ENCODE measurements at regions not wholly inside any gene's neighbourhood (a gene's known extent, or its start where the extent isn't known, plus 50 kb on each side); places are given as distances from the start of the nearest gene placed in this dataset.

DNA sequence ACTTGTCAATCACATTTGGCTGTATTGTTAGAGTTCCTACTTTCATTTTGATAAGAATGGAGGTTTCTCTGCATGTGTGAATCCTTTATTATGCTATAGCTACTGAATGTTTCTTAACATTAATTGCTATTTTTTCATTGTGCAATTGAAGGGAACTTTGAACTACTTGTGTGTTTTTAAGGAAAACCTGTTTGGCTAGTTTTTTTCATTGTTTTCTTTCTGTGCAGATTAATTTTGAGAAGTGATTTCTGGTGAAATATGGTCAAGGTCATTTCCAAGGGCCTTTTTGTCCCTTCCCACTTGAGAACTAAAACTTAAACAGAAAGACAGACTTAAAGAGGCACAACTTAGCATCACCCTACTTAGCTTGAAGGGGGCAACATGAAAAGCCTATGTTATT lies 1309.2 kb upstream of the WWC1 start:
- Histone ChIP-seq H3K9me2 (ENCODE audit: insufficient read depth, low read length) (no peaks in the 10 kb centered on the region), H4K20me1 (ENCODE audit: insufficient read depth) (no peaks in the 10 kb centered on the region), H3K27me3 (ENCODE audit: insufficient read depth, low read depth, low read length) (no peaks in the 10 kb centered on the region), H3F3A (ENCODE audit: insufficient read depth, low read length, poor library complexity, severe bottlenecking) (peaks cover 4% of the 10 kb centered on the region), H3K79me2 (replicated peaks; ENCODE audit: insufficient read depth, low read length) (peaks cover 10% of the 10 kb centered on the region), H3K9me3 (ENCODE audit: low read length) (no peaks in the 10 kb centered on the region), H3K4me3 (ENCODE audit: low read length) (no peak overlapping the region), H3K27ac (ENCODE audit: low read length) (no peak overlapping the region), H3K9ac (ENCODE audit: low read length) (no peak overlapping the region), H3K36me3 (ENCODE audit: insufficient read depth, low read length) (no peaks in the 10 kb centered on the region), H2AFZ (ENCODE audit: low read depth, low read length) (no peak overlapping the region), H3K4me2 (ENCODE audit: low read length) (no peak overlapping the region)
- TF ChIP-seq RAD21 (conservative IDR thresholded peaks at IDR 0.05): no peak
- no peak for TF ChIP-seq SMC3 (conservative IDR thresholded peaks at IDR 0.05; ENCODE audit: poor library complexity)
- TF ChIP-seq, protein P1, sequence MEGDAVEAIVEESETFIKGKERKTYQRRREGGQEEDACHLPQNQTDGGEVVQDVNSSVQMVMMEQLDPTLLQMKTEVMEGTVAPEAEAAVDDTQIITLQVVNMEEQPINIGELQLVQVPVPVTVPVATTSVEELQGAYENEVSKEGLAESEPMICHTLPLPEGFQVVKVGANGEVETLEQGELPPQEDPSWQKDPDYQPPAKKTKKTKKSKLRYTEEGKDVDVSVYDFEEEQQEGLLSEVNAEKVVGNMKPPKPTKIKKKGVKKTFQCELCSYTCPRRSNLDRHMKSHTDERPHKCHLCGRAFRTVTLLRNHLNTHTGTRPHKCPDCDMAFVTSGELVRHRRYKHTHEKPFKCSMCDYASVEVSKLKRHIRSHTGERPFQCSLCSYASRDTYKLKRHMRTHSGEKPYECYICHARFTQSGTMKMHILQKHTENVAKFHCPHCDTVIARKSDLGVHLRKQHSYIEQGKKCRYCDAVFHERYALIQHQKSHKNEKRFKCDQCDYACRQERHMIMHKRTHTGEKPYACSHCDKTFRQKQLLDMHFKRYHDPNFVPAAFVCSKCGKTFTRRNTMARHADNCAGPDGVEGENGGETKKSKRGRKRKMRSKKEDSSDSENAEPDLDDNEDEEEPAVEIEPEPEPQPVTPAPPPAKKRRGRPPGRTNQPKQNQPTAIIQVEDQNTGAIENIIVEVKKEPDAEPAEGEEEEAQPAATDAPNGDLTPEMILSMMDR (IDR thresholded peaks at IDR 0.05; ENCODE audit: poor library complexity, severe bottlenecking): no peak
- TF ChIP-seq, protein P2, sequence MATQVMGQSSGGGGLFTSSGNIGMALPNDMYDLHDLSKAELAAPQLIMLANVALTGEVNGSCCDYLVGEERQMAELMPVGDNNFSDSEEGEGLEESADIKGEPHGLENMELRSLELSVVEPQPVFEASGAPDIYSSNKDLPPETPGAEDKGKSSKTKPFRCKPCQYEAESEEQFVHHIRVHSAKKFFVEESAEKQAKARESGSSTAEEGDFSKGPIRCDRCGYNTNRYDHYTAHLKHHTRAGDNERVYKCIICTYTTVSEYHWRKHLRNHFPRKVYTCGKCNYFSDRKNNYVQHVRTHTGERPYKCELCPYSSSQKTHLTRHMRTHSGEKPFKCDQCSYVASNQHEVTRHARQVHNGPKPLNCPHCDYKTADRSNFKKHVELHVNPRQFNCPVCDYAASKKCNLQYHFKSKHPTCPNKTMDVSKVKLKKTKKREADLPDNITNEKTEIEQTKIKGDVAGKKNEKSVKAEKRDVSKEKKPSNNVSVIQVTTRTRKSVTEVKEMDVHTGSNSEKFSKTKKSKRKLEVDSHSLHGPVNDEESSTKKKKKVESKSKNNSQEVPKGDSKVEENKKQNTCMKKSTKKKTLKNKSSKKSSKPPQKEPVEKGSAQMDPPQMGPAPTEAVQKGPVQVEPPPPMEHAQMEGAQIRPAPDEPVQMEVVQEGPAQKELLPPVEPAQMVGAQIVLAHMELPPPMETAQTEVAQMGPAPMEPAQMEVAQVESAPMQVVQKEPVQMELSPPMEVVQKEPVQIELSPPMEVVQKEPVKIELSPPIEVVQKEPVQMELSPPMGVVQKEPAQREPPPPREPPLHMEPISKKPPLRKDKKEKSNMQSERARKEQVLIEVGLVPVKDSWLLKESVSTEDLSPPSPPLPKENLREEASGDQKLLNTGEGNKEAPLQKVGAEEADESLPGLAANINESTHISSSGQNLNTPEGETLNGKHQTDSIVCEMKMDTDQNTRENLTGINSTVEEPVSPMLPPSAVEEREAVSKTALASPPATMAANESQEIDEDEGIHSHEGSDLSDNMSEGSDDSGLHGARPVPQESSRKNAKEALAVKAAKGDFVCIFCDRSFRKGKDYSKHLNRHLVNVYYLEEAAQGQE (IDR thresholded peaks at IDR 0.05; ENCODE audit: borderline replicate concordance): no peak
- no peak for TF ChIP-seq POLR2AphosphoS5 (IDR thresholded peaks at IDR 0.05)
- TF ChIP-seq EP300 (conservative IDR thresholded peaks at IDR 0.05; ENCODE audit: poor library complexity, severe bottlenecking): no peak
- no peak for TF ChIP-seq TAF1 (IDR thresholded peaks at IDR 0.05; ENCODE audit: low read depth)
- no peak for TF ChIP-seq EZH2 (IDR thresholded peaks at IDR 0.05; ENCODE audit: borderline replicate concordance, insufficient read depth, low read length, poor library complexity, severe bottlenecking)
- TF ChIP-seq MXI1 (conservative IDR thresholded peaks at IDR 0.05; ENCODE audit: poor library complexity, severe bottlenecking): no peak

DNA sequence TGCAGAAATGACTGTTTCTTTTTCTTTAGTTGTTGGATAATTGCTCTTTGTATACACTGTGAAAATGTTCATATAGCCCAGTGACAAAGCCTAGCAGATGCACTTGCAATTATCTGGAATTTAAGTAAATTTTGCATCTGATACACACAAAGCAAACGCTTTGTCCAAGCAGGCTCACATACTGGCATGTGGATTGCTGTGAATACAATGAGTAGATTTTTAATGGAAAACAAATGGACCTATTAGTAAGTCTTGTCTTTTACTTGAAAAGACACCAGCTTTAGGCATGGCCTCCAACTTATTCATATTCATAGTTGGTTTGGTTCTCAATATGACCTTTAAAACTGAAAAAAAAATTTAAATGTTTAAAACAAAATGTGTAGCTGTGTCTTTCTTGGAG lies 1299.8 kb upstream of the WWC1 start:
- no peaks in the 10 kb centered on the region for H3K9me3 ChIP-seq (ENCODE audit: low read length)
- H3K9me2 ChIP-seq (ENCODE audit: insufficient read depth, low read length): no peaks in the 10 kb centered on the region
- H3K79me2 ChIP-seq (replicated peaks; ENCODE audit: insufficient read depth, low read length): no peaks in the 10 kb centered on the region
- no peaks in the 10 kb centered on the region for H4K20me1 ChIP-seq (ENCODE audit: insufficient read depth)
- no peaks in the 10 kb centered on the region for H3K27me3 ChIP-seq (ENCODE audit: insufficient read depth, low read depth, low read length)
- H3K4me2 ChIP-seq (ENCODE audit: low read length): no peak overlapping the region
- TF ChIP-seq SMC3 (conservative IDR thresholded peaks at IDR 0.05; ENCODE audit: poor library complexity) (no peak), EZH2 (IDR thresholded peaks at IDR 0.05; ENCODE audit: borderline replicate concordance, insufficient read depth, low read length, poor library complexity, severe bottlenecking) (no peak), EP300 (conservative IDR thresholded peaks at IDR 0.05; ENCODE audit: poor library complexity, severe bottlenecking) (no peak), POLR2AphosphoS5 (IDR thresholded peaks at IDR 0.05) (no peak), TAF1 (IDR thresholded peaks at IDR 0.05; ENCODE audit: low read depth) (no peak), RAD21 (conservative IDR thresholded peaks at IDR 0.05) (no peak), MXI1 (conservative IDR thresholded peaks at IDR 0.05; ENCODE audit: poor library complexity, severe bottlenecking) (no peak)
- TF ChIP-seq, protein P2 (IDR thresholded peaks at IDR 0.05; ENCODE audit: borderline replicate concordance): no peak
- TF ChIP-seq, protein P1 (IDR thresholded peaks at IDR 0.05; ENCODE audit: poor library complexity, severe bottlenecking): no peak
- no peaks in the 10 kb centered on the region for H3F3A ChIP-seq (ENCODE audit: insufficient read depth, low read length, poor library complexity, severe bottlenecking)
- no peak overlapping the region for H3K27ac ChIP-seq (ENCODE audit: low read length)
- no peak overlapping the region for H3K4me3 ChIP-seq (ENCODE audit: low read length)
- no peaks in the 10 kb centered on the region for H3K36me3 ChIP-seq (ENCODE audit: insufficient read depth, low read length)
- H3K9ac ChIP-seq (ENCODE audit: low read length): no peak overlapping the region
- H2AFZ ChIP-seq (ENCODE audit: low read depth, low read length): no peak overlapping the region
